Fibroblast of lung (primary cell): ENCODE measurements at regions not wholly inside any gene's neighbourhood (a gene's known extent, or its start where the extent isn't known, plus 50 kb on each side); places are given as distances from the start of the nearest gene placed in this dataset.

Source experiments
- DNase-seq, 2 donors: peaks; one replicate each; pipeline versions ENCODE4 v3.0.0 to v3.0.0-alpha.2; 2010; ENCODE audit warnings: low read depth in 2 of 2
- H2AFZ ChIP-seq: 2 replicates; pipeline ENCODE4 v1.5.1; 2012; ENCODE audit warnings: low read length, control low read depth, inconsistent platforms
- H3K27ac ChIP-seq: 2 replicates; pipeline ENCODE4 v1.5.1; 2011; ENCODE audit warnings: low read length, control low read depth; ENCODE audit not compliant: insufficient read depth
- H3K27me3 ChIP-seq: 2 replicates; pipeline ENCODE4 v1.5.1; 2011; ENCODE audit warnings: mild to moderate bottlenecking, low read length; ENCODE audit not compliant: control insufficient read depth, insufficient read depth
- H3K36me3 ChIP-seq: 2 replicates; pipeline ENCODE4 v1.5.1; 2011; ENCODE audit warnings: low read length; ENCODE audit not compliant: control insufficient read depth, insufficient read depth
- H3K4me1 ChIP-seq: 2 replicates; pipeline ENCODE4 v1.5.1; 2011; ENCODE audit warnings: low read length; ENCODE audit not compliant: control insufficient read depth, insufficient read depth; ENCODE audit errors: extremely low read depth
- H3K4me2 ChIP-seq: 2 replicates; pipeline ENCODE4 v1.5.1; 2011; ENCODE audit warnings: low read length, control low read depth; ENCODE audit not compliant: insufficient read depth; ENCODE audit errors: extremely low read depth
- H3K4me3 ChIP-seq, 4 experiments: fragments of 200-600 bp in 1 of 4; sonication (generic) in 1 of 4; replicated peaks in 1 of 4; 2 replicates each; pipeline ENCODE4 v1.5.1; 2011 to 2016; ENCODE audit warnings: low read length in 4 of 4, low read depth in 3 of 4, mild to moderate bottlenecking in 3 of 4, control low read depth in 2 of 4, inconsistent platforms in 1 of 4, mixed read lengths in 1 of 4; ENCODE audit not compliant: insufficient read depth in 1 of 4; ENCODE audit errors: control extremely low read depth in 1 of 4
- H3K79me2 ChIP-seq: 2 replicates; pipeline ENCODE4 v1.5.1; 2012; ENCODE audit warnings: mild to moderate bottlenecking, low read length, inconsistent platforms; ENCODE audit not compliant: control insufficient read depth, insufficient read depth
- H3K9ac ChIP-seq: 2 replicates; pipeline ENCODE4 v1.5.1; 2011; ENCODE audit warnings: mild to moderate bottlenecking, low read length, control low read depth; ENCODE audit not compliant: insufficient read depth
- H3K9me3 ChIP-seq: 2 replicates; pipeline ENCODE4 v1.5.1; 2012; ENCODE audit warnings: low read depth, low read length; ENCODE audit not compliant: control insufficient read depth, insufficient read depth
- H4K20me1 ChIP-seq: 2 replicates; pipeline ENCODE4 v1.5.1; 2011; ENCODE audit warnings: low read length; ENCODE audit not compliant: control insufficient read depth, insufficient read depth; ENCODE audit errors: extremely low read depth
- CTCF ChIP-seq, 2 donors: IDR thresholded peaks in 1 of 2; conservative IDR thresholded peaks in 1 of 2; 1 replicate in 1 of 2; 2 replicates in 1 of 2; pipeline ENCODE4 v1.5.1; 2011 to 2012; ENCODE audit warnings: low read length in 2 of 2, control low read depth in 1 of 2, inconsistent platforms in 1 of 2, low read depth in 1 of 2, mild to moderate bottlenecking in 1 of 2
- EZH2 ChIP-seq: IDR thresholded peaks from 2 replicates; pipeline ENCODE4 v1.5.1; 2012; ENCODE audit warnings: low read length, control low read depth, mild to moderate bottlenecking; ENCODE audit errors: missing control alignments

GRCh38 chr12:58202933-58203718, 261.8 kb downstream of the ATP23 start:
- no peak overlapping the region for H3K4me2 ChIP-seq
- H3K36me3 ChIP-seq, result no peaks in the 10 kb centered on the region
- H3K27me3 ChIP-seq, result no peaks in the 10 kb centered on the region
- no peaks in the 10 kb centered on the region for H4K20me1 ChIP-seq
- no peak for TF ChIP-seq CTCF (conservative IDR thresholded peaks at IDR 0.05 in 1 of 2, IDR thresholded peaks at IDR 0.05 in 1 of 2; ENCODE audit: low read depth in 1 of 2, low read length in 2 of 2)
- no peak for TF ChIP-seq EZH2
- no peak overlapping the region for H2AFZ ChIP-seq
- no peak overlapping the region for H3K9ac ChIP-seq
- no peaks in the 10 kb centered on the region for H3K79me2 ChIP-seq
- H3K9me3 ChIP-seq, result no peaks in the 10 kb centered on the region
- H3K4me1 ChIP-seq, result no peaks in the 10 kb centered on the region
- no peak for DNase-seq
- no peak overlapping the region for H3K4me3 ChIP-seq
- H3K27ac ChIP-seq, result no peak overlapping the region

DNA sequence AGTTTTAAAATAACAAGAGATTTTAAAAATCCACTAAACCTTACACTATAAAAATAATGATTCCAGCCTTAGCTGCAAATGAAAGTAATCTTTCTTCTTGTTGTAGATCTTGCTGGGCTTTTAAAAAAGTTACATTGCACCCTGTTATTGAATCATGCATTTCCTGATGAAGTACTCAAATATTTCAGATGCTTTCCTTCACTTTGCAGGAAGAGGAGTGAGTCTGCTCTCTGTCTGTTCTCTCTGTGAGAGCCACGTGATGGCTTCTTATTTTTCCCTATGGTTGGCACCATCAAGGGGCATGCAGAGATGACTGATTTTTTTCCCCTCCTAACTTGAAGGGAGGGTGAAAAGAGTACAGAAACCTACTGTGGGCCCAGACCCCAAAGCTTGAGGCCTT, 262.7 kb downstream of the ATP23 start:
- Histone ChIP-seq H3K9me3 (no peaks in the 10 kb centered on the region), H4K20me1 (no peaks in the 10 kb centered on the region), H3K4me3 (no peak overlapping the region), H3K27me3 (no peaks in the 10 kb centered on the region), H3K9ac (no peak overlapping the region), H3K36me3 (no peaks in the 10 kb centered on the region), H3K27ac (no peak overlapping the region), H2AFZ (no peak overlapping the region), H3K4me1 (no peaks in the 10 kb centered on the region), H3K79me2 (no peaks in the 10 kb centered on the region), H3K4me2 (no peak overlapping the region)
- DNase-seq, result peak in 1 of 2 donors; percentile 7
- TF ChIP-seq EZH2 (no peak), CTCF (conservative IDR thresholded peaks at IDR 0.05 in 1 of 2, IDR thresholded peaks at IDR 0.05 in 1 of 2; ENCODE audit: low read depth in 1 of 2, low read length in 2 of 2) (no peak)

- no peak overlapping the region for H3K4me3 ChIP-seq
- no peaks in the 10 kb centered on the region for H3K4me1 ChIP-seq
- H4K20me1 ChIP-seq, result no peaks in the 10 kb centered on the region
- H2AFZ ChIP-seq, result no peak overlapping the region
- no peaks in the 10 kb centered on the region for H3K36me3 ChIP-seq
- no peak overlapping the region for H3K27ac ChIP-seq
- H3K9me3 ChIP-seq, result no peaks in the 10 kb centered on the region
- H3K4me2 ChIP-seq, result no peak overlapping the region
- no peak for DNase-seq
- no peaks in the 10 kb centered on the region for H3K79me2 ChIP-seq
- H3K27me3 ChIP-seq, result no peaks in the 10 kb centered on the region
- no peak overlapping the region for H3K9ac ChIP-seq
- TF ChIP-seq CTCF (conservative IDR thresholded peaks at IDR 0.05 in 1 of 2, IDR thresholded peaks at IDR 0.05 in 1 of 2; ENCODE audit: low read depth in 1 of 2, low read length in 2 of 2) (no peak), EZH2 (no peak)
Measured at GRCh38 chr12:58206876-58207275, 265.5 kb downstream of the ATP23 start.
